Right cardiac atrium (tissue), 5 donors: ENCODE measurements at regions not wholly inside any gene's neighbourhood (a gene's known extent, or its start where the extent isn't known, plus 50 kb on each side); places are given as distances from the start of the nearest gene placed in this dataset.

Experiments used
- ATAC-seq, 2 donors: fragments of 200-7000 bp; cut with Tn5 transposase; one replicate each; pipeline versions ENCODE4 v1.8.0 to v1.9.1; 2020; ENCODE audit warnings: moderate library complexity in 2 of 2, mild to moderate bottlenecking in 1 of 2
- DNase-seq, 3 donors: peaks; one replicate each; pipeline ENCODE4 v3.0.0-alpha.2; 2020
- H3K27ac ChIP-seq: one replicate; pipeline ENCODE4 v1.5.1; 2013; ENCODE audit warnings: mild to moderate bottlenecking, low read length, control low read depth, moderate library complexity
- H3K27me3 ChIP-seq: one replicate; pipeline ENCODE4 v1.6.1; 2013; ENCODE audit not compliant: control insufficient read depth, insufficient read depth
- H3K4me1 ChIP-seq: one replicate; pipeline ENCODE4 v1.6.1; 2013; ENCODE audit warnings: low read length; ENCODE audit not compliant: control insufficient read depth, insufficient read depth
- H3K4me3 ChIP-seq: one replicate; pipeline ENCODE4 v1.5.1; 2013; ENCODE audit warnings: low read length, control low read depth
- H3K9me3 ChIP-seq: one replicate; pipeline ENCODE4 v1.6.1; 2013; ENCODE audit warnings: low read length; ENCODE audit not compliant: control insufficient read depth
- WGBS: extraction: QIAGEN DNeasy Blood & Tissue Kit; methylation state at CpG from one replicate; pipeline ENCODE4 v1.1.7; 2013; 5-methylcytosine and 5-hydroxymethylcytosine counted together
- intact Hi-C, 4 donors: fragments of 100-400 bp; cut with DNase I; formaldehyde crosslinking; loops; one replicate each; pipeline versions ENCODE4 v1.11.0 to v1.14.0; 2022 to 2023
- donor health status: healthy with polysubstance abuse.
- donor health status: DM: no; HTN: yes; CAD: no.
- donor health status: DM: no; HTN: no; CAD: no.
- donor health status: DM: no; HTN: yes; CAD: no; lungs with severe emphysema.
- donor health status: DM: yes; HTN: yes; CAD: no.

- Histone ChIP-seq H3K4me1 (no peaks in the 10 kb centered on the region), H3K9me3 (no peaks in the 10 kb centered on the region), H3K27ac (no peak overlapping the region), H3K4me3 (no peak overlapping the region), H3K27me3 (no peaks in the 10 kb centered on the region)
- ATAC-seq: no peak
- intact Hi-C loops: no loop called here
- DNase-seq: no peak
Observed at GRCh38 chr7:18347170-18347569, 148.4 kb upstream of the HDAC9 start.

- DNase-seq: no peak
- H3K4me3 ChIP-seq: no peak overlapping the region
- no peaks in the 10 kb centered on the region for H3K4me1 ChIP-seq
- H3K27me3 ChIP-seq: no peaks in the 10 kb centered on the region
- ATAC-seq: no peak
- 79% methylated on average over 7 of the region's 7 CpGs for WGBS
- no peak overlapping the region for H3K27ac ChIP-seq
- H3K9me3 ChIP-seq: no peaks in the 10 kb centered on the region
- intact Hi-C loops: loop anchor here in 2 of 4 donors (10.0 kb wide), 1 partner anchor 314 kb away; no protein-coding TSS in a partner anchor
Observed at GRCh38 chr7:18350678-18351077, 144.9 kb upstream of the HDAC9 start.

- no peak overlapping the region for H3K4me3 ChIP-seq
- ATAC-seq (peak; percentile 43 to 65), DNase-seq (peak in 1 of 3 donors; percentile 15)
- no peaks in the 10 kb centered on the region for H3K4me1 ChIP-seq
- WGBS: 52% methylated on average over 7 of the region's 7 CpGs
- intact Hi-C loops: loop anchor here in 2 of 4 donors (10.0 kb wide), 1 partner anchor 312 kb away; no protein-coding TSS in a partner anchor
- H3K9me3 ChIP-seq: no peaks in the 10 kb centered on the region
- H3K27ac ChIP-seq: no peak overlapping the region
- no peaks in the 10 kb centered on the region for H3K27me3 ChIP-seq
Observed at GRCh38 chr7:18352339-18353255, 143.0 kb upstream of the HDAC9 start.

- 87% methylated on average over 3 of the region's 3 CpGs for WGBS
- Histone ChIP-seq H3K27me3 (no peaks in the 10 kb centered on the region), H3K4me3 (no peak overlapping the region), H3K4me1 (no peaks in the 10 kb centered on the region), H3K9me3 (no peaks in the 10 kb centered on the region), H3K27ac (no peak overlapping the region)
- no peak for ATAC-seq
- DNase-seq: no peak
- intact Hi-C loops: loop anchor here in 2 of 4 donors (10.0 kb wide), 1 partner anchor 311 kb away; no protein-coding TSS in a partner anchor
Observed at GRCh38 chr7:18353339-18353738, 142.2 kb upstream of the HDAC9 start.

- WGBS: 75% methylated on average over 6 of the region's 6 CpGs
- H3K27me3 ChIP-seq: no peaks in the 10 kb centered on the region
- DNase-seq (no peak), ATAC-seq (no peak)
- intact Hi-C loops: loop anchor here in 2 of 4 donors (5.0 to 10.0 kb wide), 3 partner anchors 138 to 310 kb away; no protein-coding TSS in a partner anchor
- H3K9me3 ChIP-seq: no peaks in the 10 kb centered on the region
- H3K4me1 ChIP-seq: no peaks in the 10 kb centered on the region
- no peak overlapping the region for H3K4me3 ChIP-seq
- no peak overlapping the region for H3K27ac ChIP-seq
Observed at GRCh38 chr7:18354108-18355085, 141.2 kb upstream of the HDAC9 start.

- Histone ChIP-seq H3K27me3 (no peaks in the 10 kb centered on the region), H3K27ac (no peak overlapping the region), H3K4me1 (no peaks in the 10 kb centered on the region), H3K4me3 (peak overlapping the region; percentile 45), H3K9me3 (no peaks in the 10 kb centered on the region)
- WGBS: 2% methylated on average over 5 of the region's 5 CpGs
- DNase-seq: no peak
- intact Hi-C loops: loop anchor here in 2 of 4 donors (5.0 to 10.0 kb wide), 3 partner anchors 136 to 309 kb away; no protein-coding TSS in a partner anchor
- ATAC-seq: peak; percentile 43 to 72
Observed at GRCh38 chr7:18356191-18356645, 139.3 kb upstream of the HDAC9 start.

- WGBS: 96% methylated on average over 1 of the region's 1 CpG
- no peaks in the 10 kb centered on the region for H3K27me3 ChIP-seq
- intact Hi-C loops: loop anchor here in 2 of 4 donors (5.0 to 10.0 kb wide), 3 partner anchors 135 to 307 kb away; no protein-coding TSS in a partner anchor
- no peak overlapping the region for H3K4me3 ChIP-seq
- no peak overlapping the region for H3K27ac ChIP-seq
- no peaks in the 10 kb centered on the region for H3K4me1 ChIP-seq
- H3K9me3 ChIP-seq: no peaks in the 10 kb centered on the region
- DNase-seq (no peak), ATAC-seq (no peak)
Observed at GRCh38 chr7:18357691-18358090, 137.9 kb upstream of the HDAC9 start.

- ATAC-seq: no peak
- Histone ChIP-seq H3K27ac (no peak overlapping the region), H3K9me3 (no peaks in the 10 kb centered on the region), H3K27me3 (no peaks in the 10 kb centered on the region), H3K4me3 (no peak overlapping the region), H3K4me1 (no peaks in the 10 kb centered on the region)
- 58% methylated on average over 4 of the region's 4 CpGs for WGBS
- peak in 1 of 3 donors; percentile 27 for DNase-seq
- intact Hi-C loops: loop anchor here in 3 of 4 donors (5.0 to 10.0 kb wide), 3 partner anchors 196 to 303 kb away; no protein-coding TSS in a partner anchor
Observed at GRCh38 chr7:18361756-18362155, 133.8 kb upstream of the HDAC9 start.

- Histone ChIP-seq H3K4me3 (no peak overlapping the region), H3K4me1 (no peaks in the 10 kb centered on the region), H3K27ac (no peak overlapping the region), H3K27me3 (no peaks in the 10 kb centered on the region), H3K9me3 (no peaks in the 10 kb centered on the region)
- intact Hi-C loops: loop anchor here in 3 of 4 donors (5.0 to 10.0 kb wide), 3 partner anchors 193 to 301 kb away; no protein-coding TSS in a partner anchor
- WGBS: 90% methylated on average over 4 of the region's 4 CpGs
- ATAC-seq (no peak), DNase-seq (no peak)
Observed at GRCh38 chr7:18363751-18364380, 131.7 kb upstream of the HDAC9 start.

- no peak overlapping the region for H3K27ac ChIP-seq
- ATAC-seq: no peak
- H3K4me3 ChIP-seq: no peak overlapping the region
- DNase-seq: no peak
- H3K27me3 ChIP-seq: no peaks in the 10 kb centered on the region
- intact Hi-C loops: loop anchor here in 3 of 4 donors (5.0 to 10.0 kb wide), 3 partner anchors 193 to 300 kb away; no protein-coding TSS in a partner anchor
- no peaks in the 10 kb centered on the region for H3K4me1 ChIP-seq
- no peaks in the 10 kb centered on the region for H3K9me3 ChIP-seq
- WGBS: 80% methylated on average over 2 of the region's 2 CpGs
Observed at GRCh38 chr7:18364396-18364795, 131.2 kb upstream of the HDAC9 start.
